Colonic mucosa (tissue), 4 donors: ENCODE measurements at regions not wholly inside any gene's neighbourhood (a gene's known extent, or its start where the extent isn't known, plus 50 kb on each side); places are given as distances from the start of the nearest gene placed in this dataset.
A peak's percentile ranks its signal among the peaks of the same experiment; 100 is the strongest.
"Not testable (repeated sequence)": the region's sequence is repeated elsewhere in the genome, so short reads cannot be mapped to it uniquely, and the experiment has no call there.

ENCODE experiments used
- DNase-seq: peaks from one replicate; pipeline ENCODE4 v3.0.0-alpha.2; 2020
- H3K27ac ChIP-seq: fragments of 200-600 bp; one replicate; pipeline ENCODE4 v1.8.0; 2021
- H3K27me3 ChIP-seq: fragments of 200-600 bp; one replicate; pipeline ENCODE4 v1.8.0; 2021
- H3K36me3 ChIP-seq: fragments of 200-600 bp; one replicate; pipeline ENCODE4 v1.8.0; 2021
- H3K4me1 ChIP-seq: fragments of 200-600 bp; one replicate; pipeline ENCODE4 v1.8.0; 2021; ENCODE audit warnings: mild to moderate bottlenecking
- H3K4me3 ChIP-seq: fragments of 200-600 bp; one replicate; pipeline ENCODE4 v1.8.0; 2021
- H3K9ac ChIP-seq, 2 donors: one replicate each; pipeline ENCODE4 v1.7.0; 2013; ENCODE audit warnings: control low read depth in 2 of 2, low read depth in 2 of 2, low read length in 2 of 2
- H3K9me3 ChIP-seq: fragments of 200-600 bp; one replicate; pipeline ENCODE4 v1.8.0; 2021
- CTCF ChIP-seq: fragments of 200-600 bp; IDR thresholded peaks from one replicate; pipeline ENCODE4 v1.8.0; 2022; ENCODE audit warnings: antibody characterized with exemption, mild to moderate bottlenecking
- intact Hi-C: fragments of 100-400 bp; cut with DNase I; formaldehyde crosslinking; loops from one replicate; pipeline ENCODE4 v1.14.1; 2022
- donor health status: healthy.
- donor health status: DM: no; HTN: no; CAD: no.
- donor health status: DM: no; HTN: no; CAD: no.

DNA sequence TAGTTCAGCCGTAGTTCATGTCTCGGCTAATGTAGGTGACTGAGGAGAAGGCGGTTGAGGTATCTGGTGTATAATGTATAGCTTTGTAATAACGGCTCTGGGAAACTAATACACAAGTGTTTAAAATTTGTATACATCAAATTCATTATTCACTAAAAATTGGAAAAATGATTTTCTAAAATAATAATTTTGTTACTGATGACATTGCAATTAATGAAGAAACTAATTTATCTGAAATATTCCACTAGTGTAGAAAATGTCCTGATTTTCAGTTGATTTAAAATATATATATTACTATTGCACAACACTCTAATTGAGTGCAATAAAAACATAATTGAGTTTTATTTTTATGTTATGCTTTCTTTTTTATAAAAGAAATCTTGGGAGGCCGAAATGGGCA, 823.0 kb downstream of the TAF11L14 start:
- no peaks in the 10 kb centered on the region for H3K4me1 ChIP-seq
- H3K27ac ChIP-seq, result no peak overlapping the region
- H3K9ac ChIP-seq, result no peak overlapping the region
- H3K27me3 ChIP-seq, result no peaks in the 10 kb centered on the region
- no peaks in the 10 kb centered on the region for H3K36me3 ChIP-seq
- intact Hi-C loops, result no loop called here
- no peak for TF ChIP-seq CTCF
- DNase-seq, result no peak
- no peaks in the 10 kb centered on the region for H3K9me3 ChIP-seq
- H3K4me3 ChIP-seq, result no peak overlapping the region

DNA sequence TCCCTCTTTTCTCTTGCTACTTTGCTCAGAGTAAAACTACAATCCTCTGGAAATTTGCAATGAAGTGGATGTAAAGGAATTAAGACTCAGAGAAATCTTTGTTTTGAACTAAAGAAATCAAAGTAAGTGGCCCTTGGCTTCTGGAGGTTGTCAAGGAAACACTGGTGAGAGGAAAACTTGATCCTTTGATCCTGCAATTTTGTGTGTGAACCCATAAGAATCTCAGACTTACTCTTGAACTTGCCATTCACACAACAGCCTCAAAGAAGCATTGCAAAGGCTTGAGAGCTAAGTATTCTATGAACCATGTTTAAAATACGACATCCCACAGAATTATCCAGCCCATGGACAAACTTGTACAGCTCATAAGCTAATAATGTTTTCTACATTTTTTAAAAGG, 827.5 kb downstream of the TAF11L14 start:
- no peak for DNase-seq
- Histone ChIP-seq H3K27ac (no peak overlapping the region), H3K36me3 (no peaks in the 10 kb centered on the region), H3K9ac (no peak overlapping the region), H3K27me3 (no peaks in the 10 kb centered on the region), H3K4me3 (no peak overlapping the region), H3K9me3 (no peaks in the 10 kb centered on the region), H3K4me1 (no peaks in the 10 kb centered on the region)
- intact Hi-C loops, result no loop called here
- no peak for TF ChIP-seq CTCF

- DNase-seq, result peak; percentile 49
- no peaks in the 10 kb centered on the region for H3K9me3 ChIP-seq
- TF ChIP-seq CTCF, result peak; percentile 60
- intact Hi-C loops, result loop anchor here (5.0 kb wide), 1 partner anchor 231 kb away; no protein-coding TSS in a partner anchor
- no peaks in the 10 kb centered on the region for H3K36me3 ChIP-seq
- no peaks in the 10 kb centered on the region for H3K4me1 ChIP-seq
- no peak overlapping the region for H3K9ac ChIP-seq
- no peak overlapping the region for H3K4me3 ChIP-seq
- no peaks in the 10 kb centered on the region for H3K27me3 ChIP-seq
- no peak overlapping the region for H3K27ac ChIP-seq
These were observed 831.8 kb downstream of the TAF11L14 start for GRCh38 chr5:18465833-18466681.

- Histone ChIP-seq H3K36me3 (no peaks in the 10 kb centered on the region), H3K9ac (no peak overlapping the region), H3K4me3 (no peak overlapping the region), H3K9me3 (no peaks in the 10 kb centered on the region), H3K27ac (no peak overlapping the region), H3K27me3 (no peaks in the 10 kb centered on the region), H3K4me1 (no peaks in the 10 kb centered on the region)
- intact Hi-C loops, result loop anchor here (5.0 kb wide), 1 partner anchor 231 kb away; no protein-coding TSS in a partner anchor
- no peak for TF ChIP-seq CTCF
- no peak for DNase-seq
These were observed 832.5 kb downstream of the TAF11L14 start for GRCh38 chr5:18466731-18467130.

GRCh38 chr5:18471791-18472190, 837.5 kb downstream of the TAF11L14 start:
- H3K9ac ChIP-seq, H3K27ac ChIP-seq, H3K27me3 ChIP-seq, H3K4me1 ChIP-seq, DNase-seq, H3K4me3 ChIP-seq, H3K36me3 ChIP-seq, intact Hi-C loops, H3K9me3 ChIP-seq: not testable (repeated sequence)

GRCh38 chr5:18483451-18483850, 849.2 kb downstream of the TAF11L14 start:
- Histone ChIP-seq H3K36me3 (no peaks in the 10 kb centered on the region), H3K4me1 (no peaks in the 10 kb centered on the region), H3K27me3 (no peaks in the 10 kb centered on the region), H3K9ac (no peak overlapping the region), H3K4me3 (no peak overlapping the region), H3K27ac (no peak overlapping the region), H3K9me3 (no peaks in the 10 kb centered on the region)
- intact Hi-C loops, result no loop called here
- no peak for TF ChIP-seq CTCF
- DNase-seq, result no peak
